Heart left ventricle (tissue), 13 donors: ENCODE measurements at regions not wholly inside any gene's neighbourhood (a gene's known extent, or its start where the extent isn't known, plus 50 kb on each side); places are given as distances from the start of the nearest gene placed in this dataset.

Experiments used
- POLR2A ChIP-seq, 2 donors: fragments of 450-650 bp; IDR thresholded peaks; one replicate each; pipeline ENCODE4 v1.6.1; 2017; ENCODE audit warnings: antibody characterized with exemption in 2 of 2, mild to moderate bottlenecking in 2 of 2, moderate library complexity in 2 of 2
- TF ChIP-seq, protein P1 (sequence below), 12 donors: fragments of 200-600 bp; sonication (generic) in 4 of 12; IDR thresholded peaks; one replicate each; pipeline versions ENCODE4 v1.5.0 to v1.8.0; 2018 to 2022; ENCODE audit warnings: antibody characterized with exemption in 12 of 12, mild to moderate bottlenecking in 5 of 12
- donor health status: ischemic (EF 13 %, LVEDD 7.1; RV severe dilation, severe dysfunction).
- donor health status: DM: no; HTN: yes; CAD: no.
- donor health status: DM: no; HTN: no; CAD: no.
- donor health status: ischemic (EF 25% LVEDD 6.9; RV normal size, moderate dysfunction).
- donor health status: ischemic (EF 25% LVEDD 5.7; RV mildly dilated, moderate dysfunction).
- donor health status: ischemic (EF 35%, LVEDD 5.7; RV mildly dilated, moderate dysfunction).
- donor health status: nonischemic (EF 11% LVEDD 7.7; RV severe dilation, severe dysfunction).
- donor health status: DM: yes; HTN: yes; CAD: no.
- donor health status: PGD.
- donor health status: ischemic (EF 29% LVEDD 5.4; RV normal size, mild dysfunction).
- donor health status: nonischemic (EF 23%, LVEDD 6.1; RV moderate dilation, normal function).

- TF ChIP-seq, protein P1, sequence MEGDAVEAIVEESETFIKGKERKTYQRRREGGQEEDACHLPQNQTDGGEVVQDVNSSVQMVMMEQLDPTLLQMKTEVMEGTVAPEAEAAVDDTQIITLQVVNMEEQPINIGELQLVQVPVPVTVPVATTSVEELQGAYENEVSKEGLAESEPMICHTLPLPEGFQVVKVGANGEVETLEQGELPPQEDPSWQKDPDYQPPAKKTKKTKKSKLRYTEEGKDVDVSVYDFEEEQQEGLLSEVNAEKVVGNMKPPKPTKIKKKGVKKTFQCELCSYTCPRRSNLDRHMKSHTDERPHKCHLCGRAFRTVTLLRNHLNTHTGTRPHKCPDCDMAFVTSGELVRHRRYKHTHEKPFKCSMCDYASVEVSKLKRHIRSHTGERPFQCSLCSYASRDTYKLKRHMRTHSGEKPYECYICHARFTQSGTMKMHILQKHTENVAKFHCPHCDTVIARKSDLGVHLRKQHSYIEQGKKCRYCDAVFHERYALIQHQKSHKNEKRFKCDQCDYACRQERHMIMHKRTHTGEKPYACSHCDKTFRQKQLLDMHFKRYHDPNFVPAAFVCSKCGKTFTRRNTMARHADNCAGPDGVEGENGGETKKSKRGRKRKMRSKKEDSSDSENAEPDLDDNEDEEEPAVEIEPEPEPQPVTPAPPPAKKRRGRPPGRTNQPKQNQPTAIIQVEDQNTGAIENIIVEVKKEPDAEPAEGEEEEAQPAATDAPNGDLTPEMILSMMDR (IDR thresholded peaks at IDR 0.05): no peak
- no peak for TF ChIP-seq POLR2A (IDR thresholded peaks at IDR 0.05)
Observed at GRCh38 chr20:56722042-56722441, 92.9 kb downstream of the TFAP2C start.
